ENCODE measurements at regions not wholly inside any gene's neighbourhood (a gene's known extent, or its start where the extent isn't known, plus 50 kb on each side); places are given as distances from the start of the nearest gene placed in this dataset.

DNA sequence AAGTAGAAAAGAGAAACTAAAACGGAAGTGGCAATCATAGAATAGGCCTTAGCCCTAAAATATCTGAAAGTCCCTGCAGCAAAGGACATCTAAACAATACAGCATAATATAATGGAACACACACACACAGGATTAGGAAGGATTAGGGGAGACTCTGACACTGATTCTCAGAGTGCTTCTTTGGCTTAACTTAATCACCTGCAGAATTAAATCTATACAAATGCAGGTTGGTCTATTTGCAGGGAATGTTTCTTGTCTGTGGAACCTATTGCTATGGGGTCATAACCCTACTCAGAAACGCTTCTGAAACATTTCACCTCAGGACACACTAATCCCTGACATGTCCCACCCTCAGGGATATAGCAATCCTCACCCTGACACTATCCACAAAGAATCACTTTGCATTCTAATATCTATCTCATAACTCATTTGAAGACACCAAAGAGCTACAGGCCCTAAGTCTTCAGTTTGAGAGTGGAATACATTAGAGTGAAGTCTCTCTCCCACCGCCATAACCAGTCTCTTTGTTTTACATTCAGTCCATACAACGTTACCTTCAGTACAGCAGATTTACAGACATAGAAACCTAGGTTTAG lies 1041.2 kb downstream of the TUSC7 start:
- H3K36me3 ChIP-seq, result no peaks in the 10 kb centered on the region
- no peaks in the 10 kb centered on the region for H3K9me3 ChIP-seq
- whole genome bisulfite sequencing, 2 donors, result 77 to 87% methylated on average over 4 of the region's 4 CpGs
- no peak for DNase-seq
- H3K27ac ChIP-seq, result no peak overlapping the region
- H3K4me3 ChIP-seq (replicated peaks in 1 of 3), result no peak overlapping the region
- H3K27me3 ChIP-seq, result no peaks in the 10 kb centered on the region
- TF ChIP-seq POLR2A (IDR thresholded peaks at IDR 0.05), result no peak
- TF ChIP-seq, protein P1, sequence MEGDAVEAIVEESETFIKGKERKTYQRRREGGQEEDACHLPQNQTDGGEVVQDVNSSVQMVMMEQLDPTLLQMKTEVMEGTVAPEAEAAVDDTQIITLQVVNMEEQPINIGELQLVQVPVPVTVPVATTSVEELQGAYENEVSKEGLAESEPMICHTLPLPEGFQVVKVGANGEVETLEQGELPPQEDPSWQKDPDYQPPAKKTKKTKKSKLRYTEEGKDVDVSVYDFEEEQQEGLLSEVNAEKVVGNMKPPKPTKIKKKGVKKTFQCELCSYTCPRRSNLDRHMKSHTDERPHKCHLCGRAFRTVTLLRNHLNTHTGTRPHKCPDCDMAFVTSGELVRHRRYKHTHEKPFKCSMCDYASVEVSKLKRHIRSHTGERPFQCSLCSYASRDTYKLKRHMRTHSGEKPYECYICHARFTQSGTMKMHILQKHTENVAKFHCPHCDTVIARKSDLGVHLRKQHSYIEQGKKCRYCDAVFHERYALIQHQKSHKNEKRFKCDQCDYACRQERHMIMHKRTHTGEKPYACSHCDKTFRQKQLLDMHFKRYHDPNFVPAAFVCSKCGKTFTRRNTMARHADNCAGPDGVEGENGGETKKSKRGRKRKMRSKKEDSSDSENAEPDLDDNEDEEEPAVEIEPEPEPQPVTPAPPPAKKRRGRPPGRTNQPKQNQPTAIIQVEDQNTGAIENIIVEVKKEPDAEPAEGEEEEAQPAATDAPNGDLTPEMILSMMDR (IDR thresholded peaks at IDR 0.05), result no peak
- intact Hi-C loops (cut with DNase I), result no loop called here
- H3K4me1 ChIP-seq, result no peaks in the 10 kb centered on the region

DNA sequence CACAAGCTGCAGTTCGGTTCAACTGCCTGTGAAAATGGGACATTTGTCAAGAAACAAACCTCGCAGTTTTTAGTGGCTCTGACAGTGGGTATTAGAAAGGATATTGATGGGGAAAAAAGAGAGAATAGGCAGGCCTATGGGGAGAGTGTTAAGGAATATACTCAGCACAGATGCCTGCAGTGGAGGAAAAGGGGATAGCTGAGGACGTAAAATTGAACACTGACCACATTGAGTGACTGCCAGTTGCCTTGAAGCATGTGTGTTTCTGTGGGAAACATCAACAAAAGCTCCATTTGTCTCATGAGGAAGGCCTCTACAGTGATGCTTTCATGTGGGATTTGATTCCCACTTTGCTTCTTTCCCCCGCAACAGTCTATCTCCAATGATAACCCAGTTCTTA lies 1042.1 kb downstream of the TUSC7 start:
- no peak for TF ChIP-seq POLR2A (IDR thresholded peaks at IDR 0.05)
- TF ChIP-seq, protein P1 (IDR thresholded peaks at IDR 0.05), result no peak
- H3K9me3 ChIP-seq, result no peaks in the 10 kb centered on the region
- H3K4me1 ChIP-seq, result no peaks in the 10 kb centered on the region
- no peaks in the 10 kb centered on the region for H3K27me3 ChIP-seq
- DNase-seq, result no peak
- WGBS, 2 donors, result 88 to 93% methylated on average over 4 of the region's 4 CpGs
- no peak overlapping the region for H3K27ac ChIP-seq
- H3K4me3 ChIP-seq (replicated peaks in 1 of 3), result no peak overlapping the region
- H3K36me3 ChIP-seq, result no peaks in the 10 kb centered on the region
- intact Hi-C loops (cut with DNase I), result no loop called here

DNA sequence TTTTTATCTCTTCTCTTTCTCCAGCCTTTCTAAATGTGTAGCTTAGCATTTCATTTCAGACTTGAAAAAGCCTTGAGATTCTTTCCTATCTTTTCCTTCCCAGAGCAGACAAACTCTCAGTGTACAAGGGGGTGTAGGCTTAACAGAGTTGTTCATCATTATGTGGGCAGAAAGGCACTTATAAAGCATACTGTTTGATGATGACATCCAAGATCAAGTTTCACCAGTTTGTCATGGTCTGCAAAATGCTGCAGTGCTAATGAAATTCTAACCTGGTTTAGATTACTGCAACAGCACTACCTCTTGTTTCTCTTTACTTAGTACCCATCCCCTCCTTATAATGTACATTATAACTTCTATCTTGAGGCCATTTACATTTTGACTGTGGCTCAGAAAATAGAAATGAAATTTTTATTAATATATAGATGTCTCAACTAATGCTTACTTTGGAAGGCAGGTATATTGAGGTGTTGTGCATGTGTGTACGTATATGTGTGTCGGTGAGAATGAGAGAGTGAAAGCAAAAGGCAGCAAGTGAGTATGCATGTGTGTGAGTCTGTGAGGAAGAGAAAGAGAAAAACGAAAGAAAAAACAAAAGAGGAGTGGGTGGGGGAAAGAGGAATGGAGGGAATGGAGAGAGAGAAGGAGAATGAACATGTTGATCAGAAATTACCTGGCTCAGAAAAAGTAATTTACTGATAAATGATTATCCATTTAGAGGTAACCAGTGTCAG lies 1043.6 kb downstream of the TUSC7 start:
- no peaks in the 10 kb centered on the region for H3K4me1 ChIP-seq
- DNase-seq, result no peak
- intact Hi-C loops (cut with DNase I), result no loop called here
- no peaks in the 10 kb centered on the region for H3K36me3 ChIP-seq
- WGBS, 2 donors, result 86 to 88% methylated on average over 3 of the region's 3 CpGs
- H3K4me3 ChIP-seq (replicated peaks in 1 of 3), result no peak overlapping the region
- H3K27ac ChIP-seq, result no peak overlapping the region
- H3K27me3 ChIP-seq, result no peaks in the 10 kb centered on the region
- no peak for TF ChIP-seq POLR2A (IDR thresholded peaks at IDR 0.05)
- TF ChIP-seq, protein P1 (IDR thresholded peaks at IDR 0.05), result no peak
- no peaks in the 10 kb centered on the region for H3K9me3 ChIP-seq

DNA sequence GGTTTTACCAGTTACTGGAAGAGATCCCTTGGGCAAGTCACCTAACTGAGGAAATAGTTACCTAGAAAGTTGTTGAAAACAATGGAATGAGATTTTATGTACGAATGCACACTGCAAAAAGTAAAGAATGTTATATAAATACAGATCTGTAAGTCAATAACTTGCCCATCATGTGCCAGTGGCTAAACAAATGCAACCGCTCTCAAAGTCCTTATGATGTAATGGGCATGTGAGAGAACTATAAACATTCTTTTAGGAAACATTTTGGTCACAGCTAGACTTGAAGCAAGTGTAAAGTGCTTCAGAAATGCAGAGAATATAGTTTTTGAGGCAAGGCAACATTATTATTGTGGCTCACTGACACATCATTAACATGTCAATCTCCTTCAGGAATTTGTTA lies 1044.5 kb downstream of the TUSC7 start:
- H3K4me3 ChIP-seq (replicated peaks in 1 of 3), result no peak overlapping the region
- no peaks in the 10 kb centered on the region for H3K9me3 ChIP-seq
- H3K27me3 ChIP-seq, result no peaks in the 10 kb centered on the region
- no peak for DNase-seq
- no peak overlapping the region for H3K27ac ChIP-seq
- no peak for TF ChIP-seq POLR2A (IDR thresholded peaks at IDR 0.05)
- TF ChIP-seq, protein P1 (IDR thresholded peaks at IDR 0.05), result no peak
- H3K36me3 ChIP-seq, result no peaks in the 10 kb centered on the region
- H3K4me1 ChIP-seq, result no peaks in the 10 kb centered on the region
- intact Hi-C loops (cut with DNase I), result no loop called here
- 68 to 77% methylated on average over 2 of the region's 2 CpGs for WGBS, 2 donors

DNA sequence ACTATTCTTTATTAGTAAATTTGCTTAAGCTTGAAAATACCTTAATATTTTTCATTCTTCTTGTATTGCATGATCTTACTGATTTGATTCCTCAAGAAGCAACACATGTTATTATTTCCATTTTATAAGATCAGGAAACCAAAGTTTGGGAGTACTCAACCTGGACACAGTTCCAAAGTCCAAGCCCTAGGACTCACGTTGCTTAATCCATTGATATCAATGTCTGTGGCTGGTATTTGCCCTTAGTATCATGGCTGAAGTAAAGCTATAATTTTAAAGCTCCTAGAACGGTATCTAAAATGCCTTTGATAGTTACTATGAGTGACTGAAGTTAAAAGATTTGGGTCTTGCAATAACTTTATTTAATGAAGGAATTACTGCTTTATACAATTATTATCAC lies 1045.3 kb downstream of the TUSC7 start:
- Histone ChIP-seq H3K4me3 (replicated peaks in 1 of 3) (no peak overlapping the region), H3K4me1 (no peaks in the 10 kb centered on the region), H3K27ac (no peak overlapping the region), H3K9me3 (no peaks in the 10 kb centered on the region), H3K27me3 (no peaks in the 10 kb centered on the region), H3K36me3 (no peaks in the 10 kb centered on the region)
- DNase-seq, result no peak
- no peak for TF ChIP-seq POLR2A (IDR thresholded peaks at IDR 0.05)
- TF ChIP-seq, protein P1 (IDR thresholded peaks at IDR 0.05), result no peak
- intact Hi-C loops (cut with DNase I), result no loop called here
- 62 to 66% methylated on average over 2 of the region's 2 CpGs for WGBS, 2 donors

Data from thyroid gland (tissue), 4 donors.